Keratinocyte (primary cell): ENCODE measurements at regions not wholly inside any gene's neighbourhood (a gene's known extent, or its start where the extent isn't known, plus 50 kb on each side); places are given as distances from the start of the nearest gene placed in this dataset.

Experiments
- EZH2 ChIP-seq: IDR thresholded peaks from one replicate; pipeline ENCODE4 v1.6.1; 2012; ENCODE audit warnings: inconsistent platforms, mild to moderate bottlenecking, low read length, moderate library complexity
- TF ChIP-seq, protein P1 (sequence below), 3 experiments: IDR thresholded peaks in 1 of 3; conservative IDR thresholded peaks in 1 of 3; optimal IDR thresholded peaks in 1 of 3; 2 replicates in 2 of 3; 3 replicates in 1 of 3; pipeline versions ENCODE3 to v1.5.1; 2011; ENCODE audit warnings: low read length in 3 of 3, mild to moderate bottlenecking in 3 of 3, moderate library complexity in 2 of 3, control low read depth in 1 of 3, inconsistent platforms in 1 of 3; ENCODE audit not compliant: insufficient read depth in 2 of 3; ENCODE audit errors: extremely low read depth in 1 of 3

- TF ChIP-seq, protein P1, sequence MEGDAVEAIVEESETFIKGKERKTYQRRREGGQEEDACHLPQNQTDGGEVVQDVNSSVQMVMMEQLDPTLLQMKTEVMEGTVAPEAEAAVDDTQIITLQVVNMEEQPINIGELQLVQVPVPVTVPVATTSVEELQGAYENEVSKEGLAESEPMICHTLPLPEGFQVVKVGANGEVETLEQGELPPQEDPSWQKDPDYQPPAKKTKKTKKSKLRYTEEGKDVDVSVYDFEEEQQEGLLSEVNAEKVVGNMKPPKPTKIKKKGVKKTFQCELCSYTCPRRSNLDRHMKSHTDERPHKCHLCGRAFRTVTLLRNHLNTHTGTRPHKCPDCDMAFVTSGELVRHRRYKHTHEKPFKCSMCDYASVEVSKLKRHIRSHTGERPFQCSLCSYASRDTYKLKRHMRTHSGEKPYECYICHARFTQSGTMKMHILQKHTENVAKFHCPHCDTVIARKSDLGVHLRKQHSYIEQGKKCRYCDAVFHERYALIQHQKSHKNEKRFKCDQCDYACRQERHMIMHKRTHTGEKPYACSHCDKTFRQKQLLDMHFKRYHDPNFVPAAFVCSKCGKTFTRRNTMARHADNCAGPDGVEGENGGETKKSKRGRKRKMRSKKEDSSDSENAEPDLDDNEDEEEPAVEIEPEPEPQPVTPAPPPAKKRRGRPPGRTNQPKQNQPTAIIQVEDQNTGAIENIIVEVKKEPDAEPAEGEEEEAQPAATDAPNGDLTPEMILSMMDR (optimal IDR thresholded peaks at IDR 0.05 in 1 of 3, IDR thresholded peaks at IDR 0.05 in 1 of 3, conservative IDR thresholded peaks at IDR 0.05 in 1 of 3; ENCODE audit: extremely low read depth in 1 of 3, insufficient read depth in 2 of 3, low read length in 3 of 3): no peak
- no peak for TF ChIP-seq EZH2
Observed at GRCh38 chr11:70705097-70705496, 306.8 kb downstream of the CTTN start.
